Skeletal muscle tissue (tissue), 3 donors: ENCODE measurements at regions not wholly inside any gene's neighbourhood (a gene's known extent, or its start where the extent isn't known, plus 50 kb on each side); places are given as distances from the start of the nearest gene placed in this dataset.

Source experiments
- H3K27ac ChIP-seq: one replicate; pipeline ENCODE4 v1.7.0; 2013; ENCODE audit warnings: mild to moderate bottlenecking, low read depth, low read length, inconsistent platforms
- H3K27me3 ChIP-seq, 3 donors: one replicate each; pipeline ENCODE4 v1.7.0; 2013; ENCODE audit warnings: low read length in 3 of 3; ENCODE audit not compliant: control insufficient read depth in 3 of 3, insufficient read depth in 3 of 3
- H3K36me3 ChIP-seq, 3 donors: one replicate each; pipeline ENCODE4 v1.7.0; 2013; ENCODE audit warnings: low read length in 3 of 3; ENCODE audit not compliant: control insufficient read depth in 3 of 3, insufficient read depth in 3 of 3
- H3K4me1 ChIP-seq, 3 donors: one replicate each; pipeline ENCODE4 v1.7.0; 2013; ENCODE audit warnings: low read length in 3 of 3, mild to moderate bottlenecking in 3 of 3; ENCODE audit not compliant: control insufficient read depth in 3 of 3, insufficient read depth in 3 of 3
- H3K4me3 ChIP-seq, 3 donors: one replicate each; pipeline ENCODE4 v1.7.0; 2013; ENCODE audit warnings: low read length in 3 of 3
- H3K9ac ChIP-seq, 3 donors: one replicate each; pipeline ENCODE4 v1.7.0; 2013; ENCODE audit warnings: low read length in 3 of 3, mild to moderate bottlenecking in 3 of 3, moderate library complexity in 2 of 3, low read depth in 1 of 3
- H3K9me3 ChIP-seq, 3 donors: one replicate each; pipeline ENCODE4 v1.7.0; 2013; ENCODE audit warnings: low read length in 3 of 3; ENCODE audit not compliant: control insufficient read depth in 3 of 3
- donor health status: Osteomylitis.

GRCh38 chr2:176743671-176744070 lies 468.9 kb upstream of the HNRNPA3 start:
- no peaks in the 10 kb centered on the region for H3K9me3 ChIP-seq
- no peak overlapping the region for H3K9ac ChIP-seq
- no peak overlapping the region for H3K27ac ChIP-seq
- no peak overlapping the region for H3K4me3 ChIP-seq
- H3K27me3 ChIP-seq: no peaks in the 10 kb centered on the region
- peaks cover 0 to 5% (median 0%) of the 10 kb centered on the region in 3 donors for H3K4me1 ChIP-seq
- no peaks in the 10 kb centered on the region for H3K36me3 ChIP-seq

GRCh38 chr2:176744146-176744545 lies 468.4 kb upstream of the HNRNPA3 start:
- Histone ChIP-seq H3K4me1 (peaks cover 0 to 5% (median 0%) of the 10 kb centered on the region in 3 donors), H3K36me3 (no peaks in the 10 kb centered on the region), H3K9me3 (no peaks in the 10 kb centered on the region), H3K4me3 (no peak overlapping the region), H3K9ac (no peak overlapping the region), H3K27ac (no peak overlapping the region), H3K27me3 (no peaks in the 10 kb centered on the region)

GRCh38 chr2:176745543-176746200 lies 466.9 kb upstream of the HNRNPA3 start:
- H3K9ac ChIP-seq: no peak overlapping the region
- peaks cover 0 to 5% (median 0%) of the 10 kb centered on the region in 3 donors for H3K4me1 ChIP-seq
- H3K36me3 ChIP-seq: no peaks in the 10 kb centered on the region
- no peaks in the 10 kb centered on the region for H3K27me3 ChIP-seq
- H3K9me3 ChIP-seq: no peaks in the 10 kb centered on the region
- H3K4me3 ChIP-seq: no peak overlapping the region
- no peak overlapping the region for H3K27ac ChIP-seq

GRCh38 chr2:176746411-176746810 lies 466.2 kb upstream of the HNRNPA3 start:
- H3K27me3 ChIP-seq: no peaks in the 10 kb centered on the region
- no peaks in the 10 kb centered on the region for H3K9me3 ChIP-seq
- H3K4me3 ChIP-seq: no peak overlapping the region
- no peak overlapping the region for H3K9ac ChIP-seq
- H3K4me1 ChIP-seq: peaks cover 0 to 5% (median 0%) of the 10 kb centered on the region in 3 donors
- no peak overlapping the region for H3K27ac ChIP-seq
- no peaks in the 10 kb centered on the region for H3K36me3 ChIP-seq

- H3K4me1 ChIP-seq: peaks cover 0 to 5% (median 0%) of the 10 kb centered on the region in 3 donors
- no peaks in the 10 kb centered on the region for H3K36me3 ChIP-seq
- H3K27me3 ChIP-seq: no peaks in the 10 kb centered on the region
- no peaks in the 10 kb centered on the region for H3K9me3 ChIP-seq
- H3K27ac ChIP-seq: no peak overlapping the region
- H3K4me3 ChIP-seq: no peak overlapping the region
- no peak overlapping the region for H3K9ac ChIP-seq
Observed at GRCh38 chr2:176747506-176747905, 465.1 kb upstream of the HNRNPA3 start.

- H3K36me3 ChIP-seq: no peaks in the 10 kb centered on the region
- H3K4me3 ChIP-seq: no peak overlapping the region
- H3K27ac ChIP-seq: no peak overlapping the region
- H3K27me3 ChIP-seq: no peaks in the 10 kb centered on the region
- no peaks in the 10 kb centered on the region for H3K9me3 ChIP-seq
- H3K9ac ChIP-seq: no peak overlapping the region
- H3K4me1 ChIP-seq: peaks cover 0 to 5% (median 0%) of the 10 kb centered on the region in 3 donors
Observed at GRCh38 chr2:176747928-176748327, 464.7 kb upstream of the HNRNPA3 start.

- Histone ChIP-seq H3K9me3 (no peaks in the 10 kb centered on the region), H3K4me3 (no peak overlapping the region), H3K9ac (no peak overlapping the region), H3K27me3 (no peaks in the 10 kb centered on the region), H3K36me3 (no peaks in the 10 kb centered on the region), H3K27ac (no peak overlapping the region), H3K4me1 (peaks cover 0 to 4% (median 0%) of the 10 kb centered on the region in 3 donors)
Observed at GRCh38 chr2:176748662-176749061, 463.9 kb upstream of the HNRNPA3 start.

GRCh38 chr2:176751314-176752227 lies 461.0 kb upstream of the HNRNPA3 start:
- no peaks in the 10 kb centered on the region for H3K36me3 ChIP-seq
- no peak overlapping the region for H3K27ac ChIP-seq
- no peaks in the 10 kb centered on the region for H3K27me3 ChIP-seq
- peaks cover 0 to 3% (median 0%) of the 10 kb centered on the region in 3 donors for H3K4me1 ChIP-seq
- no peak overlapping the region for H3K4me3 ChIP-seq
- no peak overlapping the region for H3K9ac ChIP-seq
- no peaks in the 10 kb centered on the region for H3K9me3 ChIP-seq

GRCh38 chr2:176752295-176752694 lies 460.3 kb upstream of the HNRNPA3 start:
- Histone ChIP-seq H3K9ac (no peak overlapping the region), H3K27me3 (no peaks in the 10 kb centered on the region), H3K36me3 (no peaks in the 10 kb centered on the region), H3K4me3 (no peak overlapping the region), H3K27ac (no peak overlapping the region), H3K4me1 (peaks cover 0 to 3% (median 0%) of the 10 kb centered on the region in 3 donors), H3K9me3 (no peaks in the 10 kb centered on the region)

- Histone ChIP-seq H3K9ac (no peak overlapping the region), H3K36me3 (no peaks in the 10 kb centered on the region), H3K4me3 (no peak overlapping the region), H3K27ac (no peak overlapping the region), H3K9me3 (no peaks in the 10 kb centered on the region), H3K27me3 (peaks cover 0 to 3% (median 0%) of the 10 kb centered on the region in 3 donors), H3K4me1 (peaks cover 0 to under 1% (median 0%) of the 10 kb centered on the region in 3 donors)
Observed at GRCh38 chr2:176753205-176753604, 459.4 kb upstream of the HNRNPA3 start.
